Activated CD4-positive, alpha-beta T cell treated with anti-CD3 and anti-CD28 coated beads for 1 hour (primary cell): ENCODE measurements at regions not wholly inside any gene's neighbourhood (a gene's known extent, or its start where the extent isn't known, plus 50 kb on each side); places are given as distances from the start of the nearest gene placed in this dataset.
"Not testable (repeated sequence)": the region's sequence is repeated elsewhere in the genome, so short reads cannot be mapped to it uniquely, and the experiment has no call there.

Source experiments
- DNase-seq: peaks from one replicate; pipeline ENCODE4 v3.0.0-alpha.2; 2020

DNA sequence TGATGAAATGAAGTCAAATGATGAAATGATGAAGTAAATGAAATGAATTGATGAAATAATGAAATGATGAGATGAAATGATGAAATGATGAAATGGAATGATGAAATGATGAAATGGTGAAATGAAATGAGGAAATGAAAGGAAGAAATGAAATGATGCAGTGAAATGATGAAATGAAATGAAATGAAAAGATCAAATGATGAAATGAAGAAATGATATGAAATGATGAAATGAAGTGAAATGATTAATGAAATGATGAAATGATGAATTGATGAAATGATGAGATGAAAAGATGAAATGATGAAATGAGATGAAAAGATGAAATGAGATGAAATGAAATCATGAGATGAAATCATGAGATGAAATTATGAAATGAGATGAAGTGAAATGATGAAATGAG is 139.2 kb upstream of the ERV3-1 start:
- not testable (repeated sequence) for DNase-seq

DNA sequence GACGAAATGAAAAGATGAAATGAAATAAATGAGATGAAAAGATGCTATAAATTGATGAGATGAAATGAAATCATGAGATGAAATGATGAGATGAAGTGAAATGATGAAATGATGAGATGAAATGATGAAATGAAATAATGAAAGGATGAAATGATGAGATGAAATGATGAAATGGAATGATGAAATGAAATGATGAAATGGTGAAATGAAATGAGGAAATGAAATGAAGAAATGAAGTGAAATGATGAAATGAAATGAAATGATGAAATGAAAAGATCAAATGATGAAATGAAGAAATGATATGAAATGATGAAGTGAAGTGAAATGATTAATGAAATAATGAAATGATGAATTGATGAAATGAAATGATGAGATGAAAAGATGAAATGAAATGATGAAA is 138.5 kb upstream of the ERV3-1 start:
- DNase-seq: not testable (repeated sequence)

DNA sequence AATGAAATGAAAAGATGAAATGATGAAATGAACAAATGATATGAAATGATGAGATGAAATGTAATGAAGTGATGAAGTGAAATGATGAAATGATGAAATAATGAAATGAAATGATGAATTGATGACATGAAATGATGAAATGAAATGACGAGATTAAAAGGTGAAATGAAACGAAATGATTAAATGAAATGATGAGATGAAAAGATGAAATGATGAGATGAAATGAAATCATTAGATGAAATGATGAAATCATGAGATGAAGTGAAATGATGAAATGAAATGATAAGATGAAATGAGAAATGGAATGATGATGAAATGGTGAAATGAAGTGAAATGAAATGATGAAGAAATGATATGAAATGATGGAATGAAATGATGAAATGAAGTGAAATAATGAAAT is 138.1 kb upstream of the ERV3-1 start:
- DNase-seq: not testable (repeated sequence)

DNA sequence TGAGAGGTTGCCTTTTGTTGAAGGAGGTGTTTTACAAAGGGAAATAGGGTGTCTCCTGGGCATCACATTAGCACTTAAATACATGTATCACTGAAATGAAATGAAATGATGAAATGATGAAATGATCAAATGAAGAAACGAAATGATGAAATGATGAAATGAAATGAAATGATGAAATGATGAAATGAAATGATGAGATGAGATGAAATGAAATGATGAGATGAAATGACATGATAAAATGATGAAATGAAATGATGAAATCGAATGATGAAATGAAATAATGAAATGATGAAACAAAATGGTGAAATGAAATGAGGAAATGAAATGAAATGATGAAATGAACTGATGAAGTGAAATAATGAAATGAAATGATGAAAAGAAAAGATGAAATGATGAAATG is 137.6 kb upstream of the ERV3-1 start:
- DNase-seq: not testable (repeated sequence)

DNA sequence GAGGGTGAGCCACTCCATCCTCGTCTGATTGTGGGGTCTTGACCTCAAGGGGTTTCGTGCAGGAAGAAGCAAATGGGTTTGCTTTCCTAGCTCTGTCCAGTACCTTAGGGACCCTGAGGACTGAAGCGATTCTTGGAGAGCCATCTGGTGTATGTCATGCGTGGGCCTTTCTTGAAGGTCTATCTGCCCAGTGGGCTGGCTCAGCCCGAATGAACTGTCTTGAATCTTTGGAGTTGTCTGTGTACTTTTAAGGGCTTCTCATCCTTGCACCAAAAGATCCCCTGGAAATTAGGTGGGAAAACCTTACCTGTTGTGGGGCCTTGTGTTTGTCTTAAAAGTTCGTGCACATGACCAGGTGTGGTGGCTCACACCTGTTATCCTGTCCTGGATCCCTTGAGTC is 135.4 kb upstream of the ERV3-1 start:
- not testable (repeated sequence) for DNase-seq

DNA sequence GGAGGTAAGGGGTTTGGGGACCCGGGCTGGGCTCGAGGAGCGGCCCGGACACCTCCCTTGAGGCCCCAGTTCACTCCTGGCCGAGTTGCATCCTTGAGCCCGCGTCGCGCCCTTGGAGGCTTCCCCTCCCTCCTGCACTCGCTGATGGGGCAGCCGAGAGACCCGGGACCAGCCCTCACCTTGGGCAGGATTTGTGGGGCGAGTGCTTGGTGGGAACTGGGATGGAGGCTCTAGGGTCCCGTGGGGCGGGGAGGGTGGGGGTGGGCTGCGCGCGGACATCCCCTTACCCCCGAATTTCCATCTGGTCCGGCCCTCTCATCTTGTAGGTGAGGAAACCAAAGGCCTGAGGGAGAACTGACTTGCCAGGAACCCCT is 134.9 kb upstream of the ERV3-1 start:
- DNase-seq: not testable (repeated sequence)

DNA sequence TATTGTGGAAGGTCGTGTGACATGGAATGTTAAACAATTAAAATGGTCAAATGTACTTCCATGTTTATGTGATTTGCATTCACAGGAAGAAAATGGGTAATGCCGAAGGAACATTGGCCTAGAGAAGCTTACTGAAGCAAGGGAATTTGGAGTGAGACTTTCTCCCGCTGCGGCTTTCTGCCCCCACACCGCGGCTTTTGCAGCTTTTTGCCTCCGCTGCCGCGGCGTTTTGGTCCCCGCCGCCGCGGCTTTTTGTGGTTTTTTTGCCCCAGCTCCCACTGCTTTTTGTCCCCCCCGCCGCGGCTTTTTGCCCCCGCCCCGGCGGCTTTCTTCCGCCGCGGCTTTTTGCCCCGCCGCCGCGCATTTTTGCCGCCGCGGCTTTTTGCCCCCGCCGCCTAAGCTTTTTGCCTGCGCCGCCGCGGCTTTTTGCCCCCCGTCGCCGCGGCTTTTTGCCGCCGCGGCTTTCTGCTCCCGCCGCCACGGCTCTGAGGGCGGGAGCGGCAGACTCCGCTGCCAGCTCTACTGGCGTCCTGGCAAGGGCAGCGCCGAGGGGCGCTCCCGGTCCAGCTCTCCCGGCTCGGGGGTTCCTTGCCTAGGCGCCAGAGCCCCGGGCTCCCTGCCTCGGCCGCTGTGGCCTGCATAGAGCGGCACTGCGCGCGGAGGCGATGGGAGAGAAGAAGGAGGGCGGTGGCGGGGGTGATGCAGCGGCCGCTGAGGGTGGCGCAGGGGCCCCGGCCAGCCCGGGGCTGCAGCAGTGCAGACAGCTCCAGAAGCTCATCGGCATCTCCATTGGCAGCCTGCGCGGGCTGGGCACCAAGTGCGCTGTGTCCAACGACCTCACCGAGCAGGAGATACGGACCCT is 134.3 kb upstream of the ERV3-1 start:
- not testable (repeated sequence) for DNase-seq

DNA sequence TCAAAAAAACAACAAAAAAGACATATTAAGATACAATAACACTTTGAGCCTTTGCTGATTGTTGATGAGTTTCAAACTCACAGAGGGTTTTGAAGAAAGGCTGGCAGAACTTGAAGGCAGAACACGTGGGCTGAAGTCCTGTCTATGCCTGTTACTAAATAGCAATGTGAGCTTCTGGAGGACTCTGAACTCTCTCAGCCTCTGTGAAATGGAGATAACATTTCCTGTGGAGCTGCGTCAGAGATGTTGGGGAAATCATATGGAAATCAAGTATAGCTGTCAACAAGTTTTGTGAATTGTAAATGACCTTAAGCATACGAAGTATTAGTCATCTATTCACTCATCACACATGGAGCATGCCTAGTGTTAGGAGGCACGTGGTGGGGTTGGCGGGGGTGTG is 130.4 kb upstream of the ERV3-1 start:
- DNase-seq: not testable (repeated sequence)

DNA sequence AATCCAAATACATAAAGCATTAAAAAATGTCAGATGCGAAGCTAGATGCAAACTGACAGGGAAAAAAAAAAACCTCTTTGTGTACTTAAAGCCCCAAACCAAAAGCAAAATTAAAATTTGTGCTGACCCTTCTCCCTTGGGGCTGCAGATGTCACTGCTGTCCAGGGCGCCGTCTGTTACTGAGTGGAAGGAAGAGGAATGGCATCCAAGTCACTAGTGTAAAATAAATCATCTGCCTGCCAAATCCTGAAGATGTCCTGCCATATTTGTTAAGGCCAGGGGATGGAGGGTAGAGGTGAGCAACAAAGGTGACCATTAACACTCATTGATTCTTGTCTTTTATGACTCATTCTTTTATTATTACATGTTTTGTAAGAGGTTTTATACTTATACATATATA is 126.6 kb upstream of the ERV3-1 start:
- not testable (repeated sequence) for DNase-seq

DNA sequence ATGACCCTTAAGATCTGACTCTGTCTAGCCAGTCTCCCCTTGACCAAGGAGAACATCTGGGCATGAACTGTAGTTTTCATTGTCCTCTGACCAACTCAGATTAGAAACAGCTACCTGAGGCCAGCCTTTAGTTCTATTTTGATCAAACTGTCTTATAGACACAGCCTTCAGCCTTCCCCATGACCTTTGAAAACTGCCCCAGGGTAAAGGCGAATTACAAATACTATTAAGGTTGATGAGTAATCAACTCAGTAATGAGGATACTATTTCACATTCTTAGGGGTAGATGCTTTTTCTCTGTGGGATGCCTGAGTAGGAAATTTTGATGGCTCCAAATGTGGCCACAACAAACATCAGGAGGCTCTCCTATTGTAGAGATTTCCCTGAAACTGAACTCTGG is 125.8 kb upstream of the ERV3-1 start:
- DNase-seq: not testable (repeated sequence)

DNA sequence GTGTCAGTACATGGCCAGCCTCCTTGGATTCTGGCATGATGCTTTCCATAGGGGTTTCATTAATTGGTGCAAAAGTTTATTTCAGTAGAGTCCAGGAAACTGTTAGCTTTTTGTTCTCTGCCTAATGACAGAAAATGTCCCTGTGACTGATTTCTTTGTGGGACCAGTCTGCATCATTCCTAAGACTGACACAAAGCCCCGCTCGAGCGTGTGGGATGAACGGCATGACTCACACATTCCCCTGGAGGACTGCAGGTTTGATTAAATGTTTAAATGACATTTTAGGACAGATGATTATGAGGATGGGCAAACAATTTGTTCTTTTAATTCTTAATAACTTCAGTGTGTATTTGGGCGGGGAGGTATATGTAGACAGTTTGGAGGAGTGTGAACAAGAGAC is 120.9 kb upstream of the ERV3-1 start:
- DNase-seq: not testable (repeated sequence)

DNA sequence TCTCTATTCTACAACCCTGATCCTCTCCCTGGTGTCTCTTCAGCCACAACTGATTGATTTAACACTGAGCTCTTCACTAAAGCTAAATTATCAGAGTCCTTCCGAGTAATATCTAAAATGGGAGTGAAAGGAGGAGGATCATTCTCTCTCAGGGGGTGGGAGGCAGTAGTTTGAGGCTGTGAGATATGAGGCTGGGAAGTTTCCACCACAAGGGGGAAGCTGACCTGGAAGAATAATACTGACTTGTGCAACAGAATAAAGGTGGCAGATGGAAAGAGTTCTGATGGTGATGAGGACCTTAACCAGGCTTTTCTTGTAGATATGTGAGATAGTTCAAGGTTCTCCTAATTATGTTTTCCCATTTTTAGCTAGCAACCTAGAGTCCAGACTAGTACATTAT is 118.1 kb upstream of the ERV3-1 start:
- not testable (repeated sequence) for DNase-seq

DNA sequence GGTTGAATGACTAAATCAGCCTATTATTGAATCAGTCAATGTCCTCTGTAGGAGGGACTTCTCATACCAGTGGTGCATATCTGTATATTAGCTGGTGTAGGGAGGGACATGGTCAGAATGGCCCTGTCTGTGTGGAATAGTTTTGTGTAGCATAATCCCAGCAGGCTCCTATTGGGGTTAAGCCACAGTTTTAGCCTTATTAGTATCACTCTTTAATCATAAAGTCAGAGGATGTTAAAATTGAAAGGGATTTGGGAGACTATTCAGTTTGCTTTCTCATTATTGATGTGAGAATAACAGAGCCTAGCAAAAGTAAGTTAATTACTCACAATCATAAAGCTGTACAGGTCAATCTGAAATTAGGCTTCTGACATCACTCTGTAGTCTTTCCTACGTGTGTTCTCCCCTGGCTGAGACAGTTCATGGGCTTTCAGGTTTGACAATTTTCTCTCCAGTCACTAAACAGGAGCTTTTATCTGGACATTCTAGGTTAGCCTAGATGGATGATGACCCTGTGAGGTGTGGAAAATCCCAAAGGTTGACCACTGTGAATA is 99.2 kb upstream of the ERV3-1 start:
- DNase-seq: not testable (repeated sequence)

DNA sequence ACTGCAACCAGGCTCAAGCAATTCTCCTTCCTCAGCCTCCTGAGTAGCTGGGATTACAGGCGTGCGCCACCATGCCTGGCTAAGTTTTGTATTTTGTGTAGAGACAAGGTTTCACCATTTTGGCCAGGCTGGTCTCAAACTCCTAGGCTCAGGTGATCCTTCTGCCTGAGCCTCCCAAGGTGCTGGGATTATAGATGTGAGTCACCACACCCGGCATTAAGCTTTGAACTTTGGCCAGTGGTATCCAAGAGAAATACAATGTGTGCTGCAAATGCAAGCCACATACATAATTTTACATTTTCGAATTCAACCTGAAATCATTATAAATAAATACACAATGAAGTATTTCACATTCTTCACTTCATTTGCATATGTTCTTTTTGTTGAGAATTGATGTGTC is 94.0 kb upstream of the ERV3-1 start:
- not testable (repeated sequence) for DNase-seq

DNA sequence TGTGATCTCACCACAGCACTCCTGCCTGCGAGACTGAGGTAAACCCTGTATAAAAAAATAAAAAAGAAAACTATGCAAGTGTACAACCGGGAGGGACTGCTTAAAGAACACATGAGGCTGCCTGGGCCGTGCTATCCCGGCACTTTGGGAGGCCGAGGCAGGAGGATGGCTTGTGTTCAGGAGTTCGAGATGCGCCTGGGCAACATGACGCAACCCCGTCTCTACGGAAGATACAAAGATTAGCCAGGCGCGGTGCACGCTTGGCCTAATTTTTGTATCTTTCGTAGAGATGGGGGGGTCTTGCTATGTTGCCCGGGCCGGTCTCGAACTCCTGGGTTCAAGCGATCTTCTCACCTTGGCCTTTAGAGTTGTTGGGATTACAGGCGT is 75.2 kb upstream of the ERV3-1 start:
- not testable (repeated sequence) for DNase-seq

DNA sequence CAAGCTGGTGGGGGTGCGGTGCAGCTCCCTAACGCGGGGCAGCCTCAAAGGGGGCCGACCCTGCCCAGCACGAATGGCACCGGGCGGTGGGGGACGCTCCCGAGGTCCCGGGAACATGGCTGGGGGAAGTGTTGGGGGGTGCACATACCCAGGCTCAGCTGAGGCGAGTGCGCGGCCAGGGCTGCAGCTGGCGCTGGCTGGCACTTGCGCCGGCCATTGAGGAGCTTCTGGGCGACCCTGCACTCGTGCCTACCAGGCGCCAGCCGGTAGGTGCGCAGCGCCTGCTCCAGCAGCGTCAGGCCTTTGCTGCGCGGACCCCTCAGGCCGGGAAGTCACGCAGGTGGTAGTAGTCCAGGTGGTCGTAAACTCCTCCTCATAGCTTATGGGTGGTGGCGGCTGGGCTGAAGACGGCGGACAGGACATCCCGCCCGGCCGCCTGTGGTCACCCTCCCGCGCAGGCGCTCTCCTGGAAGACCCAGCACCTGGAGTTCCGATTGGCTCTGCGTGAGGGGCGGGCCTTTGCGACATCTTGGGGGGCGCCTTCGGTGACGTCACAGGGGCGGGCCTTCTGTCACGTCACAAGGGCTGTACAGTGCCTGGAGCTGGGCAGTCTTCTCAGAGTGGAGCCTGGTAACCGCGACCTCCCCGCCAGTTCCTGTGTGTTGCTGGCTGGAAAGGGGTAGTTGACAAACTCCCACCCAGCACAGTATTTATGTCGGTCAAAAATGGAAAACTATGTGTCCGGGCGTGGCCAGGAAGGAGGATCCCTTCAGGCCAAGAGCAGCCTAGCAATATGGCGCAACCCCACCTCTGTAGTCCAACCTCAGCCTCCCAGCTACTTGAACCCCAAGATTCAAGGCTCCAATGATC is 74.5 kb upstream of the ERV3-1 start:
- peak; percentile 78 for DNase-seq

DNA sequence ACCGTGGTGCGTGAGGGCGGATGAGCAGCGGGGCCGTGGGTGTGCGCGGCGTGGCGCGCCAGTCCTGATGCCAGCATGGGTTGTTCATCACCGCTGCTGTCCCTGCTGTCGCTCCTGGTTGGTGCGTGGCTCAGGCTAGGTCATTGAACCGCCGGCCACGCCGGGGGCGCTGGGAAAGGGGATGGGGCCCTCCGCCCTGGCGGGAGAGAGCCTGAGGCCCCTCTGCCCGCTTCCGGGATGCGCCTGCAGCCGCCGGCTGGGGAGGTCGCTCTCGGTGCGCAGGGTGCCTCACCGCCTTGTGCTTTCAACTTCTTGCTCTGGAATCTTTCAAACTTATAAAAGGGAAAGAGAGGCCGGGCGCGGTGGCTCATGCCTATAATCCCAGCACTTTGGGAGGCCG is 68.5 kb upstream of the ERV3-1 start:
- not testable (repeated sequence) for DNase-seq

DNA sequence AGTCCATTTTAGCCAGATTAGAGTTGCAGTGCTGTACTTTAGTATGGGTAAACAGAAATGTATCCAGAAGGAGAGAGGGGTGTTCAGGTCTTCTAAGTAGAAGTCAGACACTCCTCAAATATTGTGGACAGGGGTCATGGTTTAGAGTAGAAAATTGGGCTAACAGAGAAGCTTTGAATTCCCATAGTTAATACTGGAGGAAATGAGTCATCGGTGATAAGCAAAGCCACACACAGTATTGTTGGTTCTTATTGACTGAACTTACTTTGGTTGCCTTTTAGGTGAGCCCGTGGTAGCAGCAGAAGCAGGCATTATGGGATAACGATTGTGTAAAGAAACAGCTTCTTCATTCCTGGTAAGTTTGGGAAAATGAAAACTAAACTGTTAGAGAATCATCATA is 66.7 kb upstream of the ERV3-1 start:
- DNase-seq: not testable (repeated sequence)

DNA sequence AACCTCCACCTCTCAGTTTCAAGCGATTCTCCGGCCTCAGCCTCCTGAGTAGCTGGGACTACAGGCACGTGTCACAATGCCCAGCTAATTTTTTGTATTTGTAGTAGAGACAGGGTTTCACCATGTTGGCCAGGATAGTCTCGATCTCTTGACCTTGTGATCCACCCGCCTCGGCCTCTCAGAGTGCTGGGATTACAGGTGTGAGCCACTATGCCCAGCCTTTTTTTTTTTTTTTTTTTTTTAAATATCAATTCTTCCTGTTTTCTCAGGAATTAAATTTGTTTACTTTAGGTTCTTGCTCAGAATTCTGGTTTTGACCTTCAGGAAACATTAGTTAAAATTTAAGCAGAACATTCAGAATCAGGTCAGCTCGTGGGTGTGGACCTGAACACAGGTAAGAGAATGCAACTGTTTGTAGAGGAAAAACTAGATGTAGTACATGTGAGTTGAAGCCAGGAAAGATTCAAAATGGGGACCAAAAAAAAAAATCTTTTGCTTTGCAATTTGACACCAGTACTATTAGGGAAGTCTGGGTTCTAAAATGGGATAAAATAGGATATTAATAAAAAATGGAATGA is 65.5 kb upstream of the ERV3-1 start:
- DNase-seq: not testable (repeated sequence)

DNA sequence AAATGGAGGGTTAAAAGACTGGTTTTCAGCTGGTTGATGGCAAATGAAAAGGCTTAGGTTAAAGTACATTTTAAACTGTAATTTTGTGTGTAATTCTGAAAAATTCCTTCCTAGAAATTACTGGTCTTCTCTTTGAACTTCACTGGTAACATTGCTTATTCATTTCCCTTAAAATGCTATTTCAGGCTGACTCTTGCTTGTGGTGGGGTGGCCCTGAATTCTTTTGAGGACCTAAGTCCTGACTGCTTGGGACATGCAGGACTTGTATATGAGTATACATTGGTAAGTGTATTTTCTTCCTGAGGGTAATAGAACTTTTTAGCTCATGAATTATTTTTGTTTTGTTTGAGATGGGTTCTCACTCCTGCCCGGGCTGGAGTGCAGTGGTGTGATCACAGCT is 63.0 kb upstream of the ERV3-1 start:
- DNase-seq: not testable (repeated sequence)

DNA sequence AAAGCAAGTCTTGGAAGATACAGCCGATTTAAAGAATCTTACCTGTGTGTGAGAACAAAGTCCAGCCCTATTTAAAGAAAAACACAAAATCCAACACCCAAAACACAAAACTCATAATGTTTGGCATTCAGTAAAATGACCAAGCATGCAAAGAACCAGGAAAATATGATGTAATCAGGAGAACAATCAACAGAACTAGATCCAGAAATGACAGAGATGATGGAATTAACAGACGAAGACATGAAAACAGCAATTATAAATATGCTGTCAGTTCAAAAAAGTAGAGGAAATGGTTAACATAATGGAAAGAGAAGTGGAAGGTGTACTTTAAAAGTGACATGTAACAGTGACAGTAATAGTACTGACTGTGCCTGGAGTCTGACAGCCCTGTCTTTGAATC is 56.1 kb upstream of the ERV3-1 start:
- DNase-seq: not testable (repeated sequence)

DNA sequence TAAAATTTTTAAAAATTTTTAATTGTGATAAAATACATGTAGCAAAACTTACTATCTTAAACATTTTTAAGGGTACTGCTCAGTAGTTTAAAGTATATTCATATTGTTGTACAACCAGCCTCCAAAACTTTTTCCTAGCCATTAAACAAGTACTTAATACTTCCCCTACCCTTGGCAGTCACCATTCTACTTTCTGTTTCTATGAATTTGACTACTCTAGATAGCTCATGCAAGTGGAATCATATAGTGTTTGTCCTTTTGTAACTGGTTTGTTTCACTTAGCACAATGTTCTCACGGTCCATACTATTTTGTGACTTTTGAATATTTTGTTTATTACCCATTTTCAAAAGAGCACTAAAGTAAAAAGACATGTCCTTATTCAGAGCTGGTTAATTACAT is 52.8 kb upstream of the ERV3-1 start:
- DNase-seq: not testable (repeated sequence)
